Endothelial cell of umbilical vein (primary cell): ENCODE measurements at regions not wholly inside any gene's neighbourhood (a gene's known extent, or its start where the extent isn't known, plus 50 kb on each side); places are given as distances from the start of the nearest gene placed in this dataset.

Experiments used
- BruUV-seq: library from RNA; stranded (reverse); fragments of 400-500 nt; replicated peaks from 2 replicates; lab custom pipeline; 2021; lab: Mats Ljungman, UMichigan
- CTCF ChIA-PET: fragments of 300-600, 350-600 bp; sonication (Branson Sonifier 250); formaldehyde crosslinking; loops from one replicate; lab custom pipeline; 2021; ENCODE audit warnings: antibody characterized with exemption, inconsistent platforms; lab: Charles Lee
- POLR2A ChIA-PET: fragments of 300-600, 350-600 bp; sonication (Branson Sonifier 250); formaldehyde crosslinking; loops from one replicate; lab custom pipeline; 2021; ENCODE audit warnings: antibody characterized with exemption, inconsistent platforms; lab: Charles Lee
- DNase-seq: peaks from one replicate; pipeline ENCODE4 v3.0.0-alpha.2; 2011; ENCODE audit warnings: low read depth, low spot score
- FAIRE-seq: peaks from 2 replicates; lab custom pipeline; 2011; peaks lifted over from hg19 to GRCh38; lab: Jason Lieb, UNC
- H2AFZ ChIP-seq: 2 replicates; pipeline ENCODE4 v1.6.0; 2012; ENCODE audit warnings: low read depth, low read length, control low read depth, inconsistent platforms
- H3K27ac ChIP-seq: 2 replicates; pipeline ENCODE4 v1.5.1; 2011; ENCODE audit warnings: low read depth, mild to moderate bottlenecking, control low read depth, low read length, moderate library complexity; ENCODE audit not compliant: insufficient read depth
- H3K27me3 ChIP-seq, 2 experiments: 2 replicates each; pipeline versions ENCODE4 v1.6.0 to v1.6.1; 2011; ENCODE audit warnings: low read length in 2 of 2, mixed read lengths in 1 of 2; ENCODE audit not compliant: control insufficient read depth in 2 of 2, insufficient read depth in 2 of 2
- H3K36me3 ChIP-seq, 2 experiments: 2 replicates in 1 of 2; 3 replicates in 1 of 2; pipeline ENCODE4 v1.5.1; 2011; ENCODE audit warnings: low read length in 2 of 2, mild to moderate bottlenecking in 1 of 2, moderate library complexity in 1 of 2; ENCODE audit not compliant: control insufficient read depth in 2 of 2, insufficient read depth in 2 of 2; ENCODE audit errors: extremely low read depth in 1 of 2
- H3K4me1 ChIP-seq: 3 replicates; pipeline ENCODE4 v1.5.1; 2011; ENCODE audit warnings: mild to moderate bottlenecking, low read length; ENCODE audit not compliant: control insufficient read depth, insufficient read depth; ENCODE audit errors: extremely low read depth
- H3K4me2 ChIP-seq: 2 replicates; pipeline ENCODE4 v1.6.1; 2011; ENCODE audit warnings: low read length, control low read depth, mixed read lengths; ENCODE audit not compliant: insufficient read depth
- H3K4me3 ChIP-seq, 3 experiments: fragments of 200-600 bp in 1 of 3; sonication (generic), shearing (Covaris generic) in 1 of 3; replicated peaks in 1 of 3; 2 replicates each; pipeline ENCODE4 v1.5.1; 2011 to 2016; ENCODE audit warnings: control low read depth in 3 of 3, low read length in 3 of 3, mild to moderate bottlenecking in 2 of 3, inconsistent platforms in 1 of 3, low read depth in 1 of 3, moderate library complexity in 1 of 3; ENCODE audit not compliant: insufficient read depth in 1 of 3
- H3K79me2 ChIP-seq: 2 replicates; pipeline ENCODE4 v1.6.0; 2012; ENCODE audit warnings: low read length, inconsistent platforms; ENCODE audit not compliant: control insufficient read depth, insufficient read depth
- H3K9ac ChIP-seq: replicated peaks from 2 replicates; pipeline ENCODE3; 2011; ENCODE audit warnings: low read length, control low read depth; ENCODE audit not compliant: insufficient read depth; ENCODE audit errors: extremely low read depth
- H3K9me1 ChIP-seq: replicated peaks from 3 replicates; pipeline ENCODE4 v1.6.0; 2011; ENCODE audit warnings: mild to moderate bottlenecking, low read length; ENCODE audit not compliant: control insufficient read depth, insufficient read depth; ENCODE audit errors: extremely low read depth
- H3K9me3 ChIP-seq: replicated peaks from 2 replicates; pipeline ENCODE4 v1.5.1; 2012; ENCODE audit warnings: low read length, inconsistent platforms; ENCODE audit not compliant: control insufficient read depth, insufficient read depth
- H4K20me1 ChIP-seq: replicated peaks from 2 replicates; pipeline ENCODE3; 2011; ENCODE audit warnings: mild to moderate bottlenecking, low read length; ENCODE audit not compliant: control insufficient read depth, insufficient read depth; ENCODE audit errors: extremely low read depth
- CTCF ChIP-seq, 2 donors: IDR thresholded peaks; 1 replicate in 1 of 2; 2 replicates in 1 of 2; pipeline ENCODE4 v1.5.1; 2011; ENCODE audit warnings: low read length in 2 of 2, mild to moderate bottlenecking in 2 of 2, moderate library complexity in 2 of 2, control low read depth in 1 of 2, inconsistent platforms in 1 of 2, low read depth in 1 of 2; ENCODE audit not compliant: insufficient read depth in 1 of 2; ENCODE audit errors: extremely low read depth in 1 of 2
- EZH2 ChIP-seq: IDR thresholded peaks from 2 replicates; pipeline ENCODE4 v1.6.1; 2012; ENCODE audit warnings: borderline replicate concordance, low read depth, mild to moderate bottlenecking, moderate library complexity, low read length, inconsistent platforms; ENCODE audit not compliant: severe bottlenecking
- FOS ChIP-seq: IDR thresholded peaks from 2 replicates; pipeline ENCODE4 v1.6.1; 2011; ENCODE audit warnings: mild to moderate bottlenecking, low read length, moderate library complexity, borderline replicate concordance; ENCODE audit not compliant: insufficient read depth
- GATA2 ChIP-seq: IDR thresholded peaks from 2 replicates; pipeline ENCODE4 v1.7.0; 2011; ENCODE audit warnings: low read depth, mild to moderate bottlenecking, moderate library complexity, mixed read lengths, low read length; ENCODE audit not compliant: insufficient read length, insufficient read depth
- JUN ChIP-seq: IDR thresholded peaks from 2 replicates; pipeline ENCODE4 v1.6.1; 2011; ENCODE audit warnings: borderline replicate concordance, low read depth; ENCODE audit not compliant: insufficient read length, insufficient read depth
- MAX ChIP-seq: IDR thresholded peaks from 2 replicates; pipeline ENCODE4 v1.6.1; 2011; ENCODE audit not compliant: insufficient read depth, insufficient read length
- MYC ChIP-seq: IDR thresholded peaks from one replicate; pipeline ENCODE4 v1.6.1; 2011; ENCODE audit warnings: mild to moderate bottlenecking, low read depth, low read length
- POLR2A ChIP-seq: IDR thresholded peaks from 2 replicates; pipeline ENCODE4 v1.6.1; 2012; ENCODE audit warnings: low read depth, mild to moderate bottlenecking, control low read depth, low read length
- dilution Hi-C: fragments of 300-500 bp; cut with MboI; formaldehyde crosslinking; loops from one replicate; pipeline ENCODE4 v1.15.0; 2019; ENCODE audit warnings: low sequenced_read_pairs; ENCODE audit not compliant: extremely low pct_ligation_motif_present
- intact Hi-C: fragments of 100-400 bp; cut with micrococcal nuclease; formaldehyde crosslinking; loops from one replicate; pipeline ENCODE4 v1.10.0; 2022

- no peak overlapping the region for H3K4me2 ChIP-seq
- POLR2A ChIA-PET, result no interaction called here
- no peak for TF ChIP-seq CTCF (IDR thresholded peaks at IDR 0.05; ENCODE audit: extremely low read depth in 1 of 2, insufficient read depth in 1 of 2, low read depth in 1 of 2, low read length in 2 of 2)
- no peak for TF ChIP-seq JUN
- TF ChIP-seq POLR2A, result no peak
- TF ChIP-seq FOS, result no peak
- TF ChIP-seq EZH2, result no peak
- no peak for TF ChIP-seq GATA2
- TF ChIP-seq MAX, result no peak
- CTCF ChIA-PET, result no interaction called here
- FAIRE-seq (no peak), DNase-seq (no peak)
- no peaks in the 10 kb centered on the region for H4K20me1 ChIP-seq
- no peak overlapping the region for H3K4me3 ChIP-seq
- no peaks in the 10 kb centered on the region for H3K9me1 ChIP-seq
- H3K4me1 ChIP-seq, result no peaks in the 10 kb centered on the region
- dilution Hi-C loops, result no loop called here
- no peak overlapping the region for H3K9ac ChIP-seq
- no TSS peak for BruUV-seq
- no peaks in the 10 kb centered on the region for H3K9me3 ChIP-seq
- no peak overlapping the region for H2AFZ ChIP-seq
- no peaks in the 10 kb centered on the region for H3K27me3 ChIP-seq
- intact Hi-C loops, result no loop called here
- no peaks in the 10 kb centered on the region for H3K36me3 ChIP-seq
- H3K27ac ChIP-seq, result no peak overlapping the region
- H3K79me2 ChIP-seq, result no peaks in the 10 kb centered on the region
These were observed 833.4 kb upstream of the GOT2 start for GRCh38 chr16:59567496-59567895.

GRCh38 chr16:59566446-59566845 is 832.3 kb upstream of the GOT2 start:
- ChIA-PET CTCF (no interaction called here), POLR2A (no interaction called here)
- Histone ChIP-seq H3K9me1 (no peaks in the 10 kb centered on the region), H3K4me2 (no peak overlapping the region), H3K36me3 (no peaks in the 10 kb centered on the region), H3K79me2 (no peaks in the 10 kb centered on the region), H3K27ac (no peak overlapping the region), H3K9me3 (no peaks in the 10 kb centered on the region), H3K4me1 (no peaks in the 10 kb centered on the region), H3K9ac (no peak overlapping the region), H3K27me3 (no peaks in the 10 kb centered on the region), H4K20me1 (no peaks in the 10 kb centered on the region), H2AFZ (no peak overlapping the region), H3K4me3 (no peak overlapping the region)
- no TSS peak for BruUV-seq
- TF ChIP-seq EZH2 (no peak), MAX (no peak), GATA2 (no peak), CTCF (IDR thresholded peaks at IDR 0.05; ENCODE audit: extremely low read depth in 1 of 2, insufficient read depth in 1 of 2, low read depth in 1 of 2, low read length in 2 of 2) (no peak), MYC (no peak)
- DNase-seq, result no peak
- no peak for FAIRE-seq
- dilution Hi-C loops, result no loop called here
- intact Hi-C loops, result no loop called here
